ENCODE measurements at regions not wholly inside any gene's neighbourhood (a gene's known extent, or its start where the extent isn't known, plus 50 kb on each side); places are given as distances from the start of the nearest gene placed in this dataset.

DNA sequence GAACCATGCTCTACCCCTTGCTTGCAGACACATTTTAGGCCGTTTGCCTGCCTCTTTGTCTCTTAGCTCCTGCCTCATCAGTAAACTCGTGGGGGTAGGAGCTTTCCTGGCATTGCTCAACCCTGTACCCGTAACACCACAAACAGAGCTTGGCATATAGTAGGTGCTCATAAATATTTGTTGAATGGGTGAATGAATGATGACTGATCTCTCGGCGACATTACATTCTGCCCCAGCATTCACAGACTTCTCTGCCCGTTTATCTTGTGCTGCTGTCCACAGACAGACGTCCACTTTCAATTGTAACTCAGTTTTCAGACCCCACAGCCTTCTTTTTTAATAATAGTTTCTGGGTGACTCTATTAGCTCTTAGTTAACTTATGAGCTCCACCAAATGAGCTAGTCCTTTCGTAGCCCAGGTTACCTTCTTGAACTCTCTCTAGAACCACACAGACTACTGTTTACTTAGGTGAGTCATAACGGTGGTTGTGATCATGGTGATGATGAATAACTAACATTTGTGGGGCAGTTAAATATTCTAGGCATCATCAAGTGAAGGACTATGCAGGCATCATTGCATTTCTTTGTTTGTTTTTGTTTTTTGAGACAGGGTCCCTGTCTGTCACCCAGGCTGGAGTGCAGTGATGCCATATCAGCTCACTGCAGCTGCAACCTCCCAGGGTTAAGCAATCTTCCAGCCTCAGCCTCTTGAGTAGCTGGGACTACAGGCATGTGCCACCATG lies 188.4 kb downstream of the ADAMTS15 start:
- TF ChIP-seq EZH2 (IDR thresholded peaks at IDR 0.05) (no peak), POLR2AphosphoS5 (IDR thresholded peaks at IDR 0.05; ENCODE audit: borderline replicate concordance, low read depth, low read length) (no peak)
